ENCODE measurements at regions not wholly inside any gene's neighbourhood (a gene's known extent, or its start where the extent isn't known, plus 50 kb on each side); places are given as distances from the start of the nearest gene placed in this dataset.

- no peak for TF ChIP-seq POLR2A (IDR thresholded peaks at IDR 0.05; ENCODE audit: low read length)
- no peak for TF ChIP-seq GATA1 (IDR thresholded peaks at IDR 0.05; ENCODE audit: low read depth, low read length)
Measured at GRCh38 chr5:23234197-23234596, 273.2 kb upstream of the PRDM9 start.
